HG03439 (cell line): ENCODE measurements at regions not wholly inside any gene's neighbourhood (a gene's known extent, or its start where the extent isn't known, plus 50 kb on each side); places are given as distances from the start of the nearest gene placed in this dataset.

Source experiments
- ATAC-seq: cut with Tn5 transposase; IDR thresholded peaks from one replicate; pipeline ENCODE4 v1.9.1; 2021; ENCODE audit warnings: mild to moderate bottlenecking, moderate library complexity; ENCODE audit not compliant: unreplicated experiment

- no peak for ATAC-seq
Measured at GRCh38 chr9:107386396-107386795, 103.2 kb downstream of the KLF4 start.
